Sigmoid colon (tissue), 6 donors: ENCODE measurements at regions not wholly inside any gene's neighbourhood (a gene's known extent, or its start where the extent isn't known, plus 50 kb on each side); places are given as distances from the start of the nearest gene placed in this dataset.

ENCODE experiments used
- DNase-seq: peaks from one replicate; pipeline ENCODE4 v3.0.0-alpha.2; 2019
- H3K27ac ChIP-seq, 4 donors: fragments of 200-600 bp; sonication (generic); one replicate each; pipeline ENCODE4 v1.5.1; 2016 to 2019; ENCODE audit warnings: mild to moderate bottlenecking in 1 of 4
- H3K27me3 ChIP-seq, 3 donors: fragments of 200-600 bp; sonication (generic); one replicate each; pipeline ENCODE4 v1.5.1; 2019; ENCODE audit warnings: mild to moderate bottlenecking in 1 of 3
- H3K36me3 ChIP-seq, 4 donors: fragments of 200-600 bp; sonication (generic); one replicate each; pipeline ENCODE4 v1.5.1; 2016 to 2019
- H3K4me1 ChIP-seq, 4 donors: fragments of 200-600 bp; sonication (generic); one replicate each; pipeline ENCODE4 v1.5.1; 2017 to 2019
- H3K4me3 ChIP-seq, 4 donors: fragments of 200-600 bp; sonication (generic); one replicate each; pipeline ENCODE4 v1.5.1; 2017 to 2019; ENCODE audit warnings: mild to moderate bottlenecking in 2 of 4, moderate library complexity in 1 of 4
- H3K9me3 ChIP-seq, 4 donors: fragments of 200-600 bp in 3 of 4; sonication (generic) in 3 of 4; one replicate each; pipeline versions ENCODE4 v1.5.1 to v1.6.1; 2013 to 2019
- CTCF ChIP-seq, 4 experiments: fragments of 450-650 bp in 3 of 4; fragments of 200-600 bp in 1 of 4; IDR thresholded peaks; one replicate each; pipeline ENCODE4 v1.5.1; 2016 to 2019; ENCODE audit warnings: antibody characterized with exemption in 4 of 4, mild to moderate bottlenecking in 3 of 4, moderate library complexity in 2 of 4
- EP300 ChIP-seq, 4 donors: sonication (generic); formaldehyde crosslinking; IDR thresholded peaks; one replicate each; pipeline ENCODE4 v1.6.1; 2017; ENCODE audit warnings: antibody characterized with exemption in 4 of 4
- POLR2A ChIP-seq, 2 donors: fragments of 450-650 bp; IDR thresholded peaks; one replicate each; pipeline ENCODE4 v1.6.1; 2016; ENCODE audit warnings: antibody characterized with exemption in 2 of 2, mild to moderate bottlenecking in 2 of 2, moderate library complexity in 2 of 2
- POLR2AphosphoS5 ChIP-seq, 4 donors: sonication (generic); formaldehyde crosslinking; IDR thresholded peaks; one replicate each; pipeline ENCODE4 v1.6.1; 2017; ENCODE audit warnings: antibody characterized with exemption in 4 of 4
- WGBS, 2 donors: extraction: QIAGEN DNeasy Blood & Tissue Kit; methylation state at CpG; one replicate each; pipeline ENCODE4 v1.1.7; 2013; 5-methylcytosine and 5-hydroxymethylcytosine counted together
- intact Hi-C: fragments of 100-400 bp; cut with DNase I; formaldehyde crosslinking; loops from one replicate; pipeline ENCODE4 v1.15.1; 2023
- donor health status: healthy with polysubstance abuse.
- donor health status: healthy.

- Histone ChIP-seq H3K4me3 (no peak overlapping the region), H3K36me3 (no peaks in the 10 kb centered on the region), H3K27ac (no peak overlapping the region), H3K27me3 (no peaks in the 10 kb centered on the region), H3K4me1 (no peaks in the 10 kb centered on the region), H3K9me3 (peaks cover 0 to 13% (median 5%) of the 10 kb centered on the region in 4 donors)
- TF ChIP-seq POLR2AphosphoS5 (IDR thresholded peaks at IDR 0.05) (no peak), EP300 (IDR thresholded peaks at IDR 0.05) (no peak), POLR2A (IDR thresholded peaks at IDR 0.05) (no peak), CTCF (IDR thresholded peaks at IDR 0.05) (no peak)
- DNase-seq, result no peak
- intact Hi-C loops, result no loop called here
- WGBS, 2 donors, result 69 to 97% methylated on average over 1 of the region's 1 CpG
Observed at GRCh38 chr4:91829531-91829930, 474.2 kb upstream of the GRID2 start.

GRCh38 chr4:91830681-91831395, 472.9 kb upstream of the GRID2 start:
- Histone ChIP-seq H3K9me3 (peaks cover 0 to 13% (median 5%) of the 10 kb centered on the region in 4 donors), H3K27me3 (no peaks in the 10 kb centered on the region), H3K4me3 (no peak overlapping the region), H3K27ac (no peak overlapping the region), H3K36me3 (no peaks in the 10 kb centered on the region), H3K4me1 (no peaks in the 10 kb centered on the region)
- intact Hi-C loops, result no loop called here
- WGBS, 2 donors, result 86 to 96% methylated on average over 4 of the region's 4 CpGs
- no peak for DNase-seq
- no peak for TF ChIP-seq POLR2A (IDR thresholded peaks at IDR 0.05)

GRCh38 chr4:91837608-91838029, 466.1 kb upstream of the GRID2 start:
- WGBS, 2 donors, result 78 to 87% methylated on average over 1 of the region's 1 CpG
- TF ChIP-seq POLR2A (IDR thresholded peaks at IDR 0.05), result no peak
- no peak for TF ChIP-seq EP300 (IDR thresholded peaks at IDR 0.05)
- no peak for TF ChIP-seq POLR2AphosphoS5 (IDR thresholded peaks at IDR 0.05)
- TF ChIP-seq CTCF (IDR thresholded peaks at IDR 0.05), result no peak
- H3K36me3 ChIP-seq, result no peaks in the 10 kb centered on the region
- no peaks in the 10 kb centered on the region for H3K27me3 ChIP-seq
- no peak overlapping the region for H3K27ac ChIP-seq
- no peaks in the 10 kb centered on the region for H3K4me1 ChIP-seq
- no peak for DNase-seq
- peaks cover 0 to 7% (median 4%) of the 10 kb centered on the region in 4 donors for H3K9me3 ChIP-seq
- intact Hi-C loops, result no loop called here
- H3K4me3 ChIP-seq, result no peak overlapping the region

GRCh38 chr4:91838181-91838861, 465.4 kb upstream of the GRID2 start:
- no peaks in the 10 kb centered on the region for H3K27me3 ChIP-seq
- H3K4me3 ChIP-seq, result no peak overlapping the region
- DNase-seq, result no peak
- no peaks in the 10 kb centered on the region for H3K4me1 ChIP-seq
- TF ChIP-seq POLR2AphosphoS5 (IDR thresholded peaks at IDR 0.05) (no peak), CTCF (IDR thresholded peaks at IDR 0.05) (no peak)
- intact Hi-C loops, result no loop called here
- H3K36me3 ChIP-seq, result no peaks in the 10 kb centered on the region
- H3K9me3 ChIP-seq, result peaks cover 0 to 3% (median under 1%) of the 10 kb centered on the region in 4 donors
- WGBS, 2 donors, result 63 to 65% methylated on average over 2 of the region's 2 CpGs
- H3K27ac ChIP-seq, result no peak overlapping the region

GRCh38 chr4:91840359-91840758, 463.4 kb upstream of the GRID2 start:
- TF ChIP-seq EP300 (IDR thresholded peaks at IDR 0.05) (no peak), POLR2AphosphoS5 (IDR thresholded peaks at IDR 0.05) (no peak), CTCF (IDR thresholded peaks at IDR 0.05) (no peak), POLR2A (IDR thresholded peaks at IDR 0.05) (no peak)
- no peak overlapping the region for H3K27ac ChIP-seq
- no peak for DNase-seq
- intact Hi-C loops, result no loop called here
- H3K4me1 ChIP-seq, result no peaks in the 10 kb centered on the region
- H3K36me3 ChIP-seq, result no peaks in the 10 kb centered on the region
- H3K9me3 ChIP-seq, result no peaks in the 10 kb centered on the region
- WGBS, 2 donors, result 10 to 53% methylated on average over 2 of the region's 2 CpGs
- no peak overlapping the region for H3K4me3 ChIP-seq
- no peaks in the 10 kb centered on the region for H3K27me3 ChIP-seq
